GM19043 (cell line): ENCODE measurements at regions not wholly inside any gene's neighbourhood (a gene's known extent, or its start where the extent isn't known, plus 50 kb on each side); places are given as distances from the start of the nearest gene placed in this dataset.
"Not testable (repeated sequence)": the region's sequence is repeated elsewhere in the genome, so short reads cannot be mapped to it uniquely, and the experiment has no call there.

Experiments used
- ATAC-seq: cut with Tn5 transposase; IDR thresholded peaks from one replicate; pipeline ENCODE4 v1.9.1; 2021; ENCODE audit warnings: low read depth; ENCODE audit not compliant: unreplicated experiment

- no peak for ATAC-seq
These were observed 54.4 kb upstream of the BMP4 start for GRCh38 chr14:54010981-54011380.

GRCh38 chr14:54023027-54023426 is 66.4 kb upstream of the BMP4 start:
- no peak for ATAC-seq

DNA sequence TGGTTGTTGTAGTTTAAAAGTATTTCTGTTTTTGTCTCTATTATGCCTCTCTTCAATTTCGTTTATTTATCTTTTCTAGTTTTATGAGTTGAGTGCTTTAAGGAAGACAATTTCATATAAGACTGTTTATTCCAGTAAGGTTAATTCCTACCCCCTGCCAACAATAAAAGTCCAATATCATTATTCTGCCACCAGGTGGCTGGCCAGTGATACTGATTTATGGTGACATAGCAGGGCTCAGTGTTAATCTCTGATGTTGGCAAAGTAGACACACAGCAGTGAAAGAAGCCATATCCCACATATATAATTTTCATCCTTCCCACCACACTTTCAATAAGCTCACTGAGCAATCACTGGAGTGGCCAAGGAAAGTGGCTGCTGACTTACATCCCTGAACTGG is 69.0 kb upstream of the BMP4 start:
- no peak for ATAC-seq

GRCh38 chr14:54026671-54027070 is 70.0 kb upstream of the BMP4 start:
- no peak for ATAC-seq

- not testable (repeated sequence) for ATAC-seq
These were observed 74.4 kb upstream of the BMP4 start for GRCh38 chr14:54030996-54031395.

DNA sequence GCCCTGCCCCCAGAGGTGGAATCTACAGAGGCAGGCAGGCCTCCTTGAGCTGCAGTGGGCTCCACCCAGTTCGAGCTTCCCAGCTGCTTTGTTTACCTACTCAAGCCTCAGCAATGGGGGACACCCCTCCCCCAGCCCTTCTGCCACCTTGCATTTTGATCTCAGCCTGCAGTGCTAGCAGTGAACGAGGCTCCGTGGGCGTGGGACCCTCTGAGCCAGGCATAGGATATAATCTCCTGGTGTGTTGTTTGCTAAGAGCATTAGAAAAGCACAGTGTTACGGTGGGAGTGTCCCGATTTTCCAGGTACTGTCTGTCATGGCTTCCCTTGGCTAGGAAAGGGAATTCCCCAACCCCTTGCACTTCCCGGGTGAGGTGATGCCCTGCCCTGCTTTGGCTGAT is 76.7 kb upstream of the BMP4 start:
- ATAC-seq = not testable (repeated sequence)

- ATAC-seq = no peak
These were observed 82.1 kb upstream of the BMP4 start for GRCh38 chr14:54038724-54039123.

GRCh38 chr14:54039311-54039710 is 82.7 kb upstream of the BMP4 start:
- no peak for ATAC-seq

DNA sequence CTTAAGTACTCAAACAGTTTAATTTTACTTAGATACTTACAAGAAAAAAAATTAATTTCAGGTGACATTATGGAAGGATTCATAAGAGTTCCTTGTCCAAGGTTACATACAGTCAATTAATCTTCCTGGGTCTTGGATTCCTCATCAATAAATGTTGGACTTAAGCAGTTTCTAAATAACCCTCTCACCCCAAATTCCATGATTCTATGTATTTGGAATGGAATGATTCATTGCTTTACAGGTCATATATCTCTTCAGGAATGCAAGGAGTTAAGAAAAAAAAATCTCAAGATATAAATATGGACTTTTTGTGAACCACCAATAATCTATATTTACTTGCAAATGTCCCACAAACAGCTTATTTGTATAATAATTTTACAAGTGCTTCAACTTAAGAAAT is 84.2 kb upstream of the BMP4 start:
- ATAC-seq = no peak

DNA sequence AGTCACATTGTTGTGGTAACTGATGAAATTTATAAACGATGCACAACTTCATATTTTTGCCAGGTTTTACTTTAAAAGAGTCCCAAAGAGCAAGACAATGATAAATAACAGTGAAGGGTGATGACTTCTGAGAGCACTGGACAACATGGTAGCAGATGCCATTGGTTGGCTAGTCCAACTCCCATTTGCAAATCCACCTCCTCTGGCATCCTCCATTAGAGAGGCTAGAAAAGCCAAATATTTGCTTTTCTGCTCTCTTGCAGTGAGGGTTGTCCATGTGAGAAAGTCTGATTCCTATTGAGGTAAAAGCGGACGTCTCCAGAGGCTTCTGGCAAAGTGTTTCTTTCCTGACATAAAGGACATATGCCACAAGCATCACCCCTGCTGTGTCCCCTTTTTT is 89.6 kb upstream of the BMP4 start:
- ATAC-seq = no peak

DNA sequence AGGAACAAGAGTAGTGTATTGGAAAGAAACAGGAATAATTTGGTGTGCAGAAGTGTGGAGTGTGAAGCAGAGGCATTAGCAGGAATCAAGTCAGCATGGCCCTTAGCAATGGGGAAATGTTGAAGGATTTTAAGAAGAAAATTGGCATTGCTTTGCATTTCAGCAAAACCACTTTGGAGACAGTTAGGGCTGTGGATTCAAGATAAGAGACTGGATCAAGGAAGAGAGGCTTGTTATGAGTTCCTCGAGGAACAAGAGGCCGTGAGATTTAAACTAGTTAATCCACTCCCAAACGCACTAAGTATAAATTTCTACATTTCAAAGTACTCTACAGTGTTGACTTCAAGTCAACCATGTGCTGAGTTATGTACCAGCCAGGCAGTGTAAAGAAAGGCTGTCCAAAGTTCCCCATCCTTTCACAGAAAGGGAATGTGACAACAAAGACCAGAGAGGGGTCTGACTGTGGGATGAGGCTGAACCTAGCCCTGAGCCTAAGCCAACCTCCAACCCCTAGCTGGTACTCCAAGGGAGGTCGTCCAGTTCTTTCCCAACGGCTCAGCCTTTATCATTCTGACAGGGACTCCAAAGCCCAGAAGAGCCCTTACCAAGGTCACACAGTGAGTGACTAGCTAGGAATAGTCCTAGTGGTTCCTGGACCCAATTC is 91.2 kb upstream of the BMP4 start:
- ATAC-seq = no peak

DNA sequence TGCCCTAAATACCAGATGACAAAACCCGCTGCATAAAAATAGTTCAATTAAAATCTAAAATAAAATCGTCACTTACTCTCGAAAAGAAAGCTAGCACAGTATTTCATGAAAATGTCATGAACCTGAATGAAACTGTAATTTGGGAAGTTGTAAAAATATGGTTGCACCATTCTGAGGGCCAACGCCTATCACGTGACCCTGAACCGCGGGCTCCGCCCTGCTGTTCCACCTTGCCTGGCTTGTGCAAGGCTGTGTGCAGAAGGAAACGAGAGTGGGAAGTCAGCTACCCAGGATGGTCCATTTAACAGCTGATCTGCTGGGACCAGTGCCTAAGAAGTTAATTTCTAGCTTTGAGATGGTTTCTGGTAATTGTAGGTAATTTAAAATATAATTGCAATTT is 91.7 kb upstream of the BMP4 start:
- no peak for ATAC-seq

GRCh38 chr14:54048736-54049135 is 92.1 kb upstream of the BMP4 start:
- no peak for ATAC-seq

GRCh38 chr14:54050759-54051158 is 94.1 kb upstream of the BMP4 start:
- no peak for ATAC-seq

DNA sequence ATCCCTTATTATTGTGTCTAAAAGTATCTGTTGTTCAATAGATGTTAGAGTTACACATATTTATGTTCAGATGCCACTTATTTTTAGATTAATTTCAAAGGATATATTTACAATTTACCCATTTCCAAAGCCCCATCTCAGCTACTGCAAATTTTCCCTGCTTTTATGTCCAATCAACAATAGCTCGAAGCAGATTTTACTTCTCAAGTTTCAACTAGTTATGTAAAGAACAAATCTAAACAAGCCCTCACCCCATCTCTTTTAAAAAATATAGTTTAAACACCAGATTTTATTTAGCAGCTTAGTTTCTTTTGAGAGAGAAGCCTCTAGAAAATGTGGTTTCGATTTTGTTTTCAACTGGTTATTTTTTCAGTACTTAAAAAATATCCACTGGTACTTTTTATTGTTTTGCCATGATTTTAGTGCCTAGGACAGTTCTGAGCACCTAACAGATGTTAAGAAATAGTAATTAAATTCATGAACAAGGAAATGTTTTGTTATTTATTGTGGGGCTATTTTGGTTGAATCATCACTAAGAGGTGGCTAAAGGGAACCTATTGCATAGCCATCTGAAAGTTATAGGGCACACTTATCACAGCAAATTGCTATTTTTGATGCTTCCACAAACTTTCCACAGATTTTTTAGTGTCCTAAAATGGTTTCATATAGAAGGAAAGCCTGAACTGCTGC is 96.2 kb upstream of the BMP4 start:
- ATAC-seq = no peak

DNA sequence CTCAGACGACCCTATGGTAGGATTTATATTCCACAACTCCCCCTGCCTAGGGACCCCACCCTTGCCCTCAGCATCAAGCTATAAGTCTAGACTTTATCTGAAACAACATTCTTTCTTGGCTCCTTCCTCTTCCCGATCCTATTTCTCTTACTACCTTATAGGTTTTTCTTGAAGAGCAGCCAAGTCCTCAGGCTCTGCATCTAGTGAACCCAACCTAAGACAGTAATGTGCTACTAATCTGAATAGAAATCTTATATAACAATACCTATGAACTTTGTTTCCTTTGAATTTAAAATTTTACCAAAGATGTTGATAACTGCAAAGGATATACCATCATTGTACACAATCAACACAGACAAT is 96.7 kb upstream of the BMP4 start:
- no peak for ATAC-seq

GRCh38 chr14:54058505-54058904 is 101.9 kb upstream of the BMP4 start:
- no peak for ATAC-seq

DNA sequence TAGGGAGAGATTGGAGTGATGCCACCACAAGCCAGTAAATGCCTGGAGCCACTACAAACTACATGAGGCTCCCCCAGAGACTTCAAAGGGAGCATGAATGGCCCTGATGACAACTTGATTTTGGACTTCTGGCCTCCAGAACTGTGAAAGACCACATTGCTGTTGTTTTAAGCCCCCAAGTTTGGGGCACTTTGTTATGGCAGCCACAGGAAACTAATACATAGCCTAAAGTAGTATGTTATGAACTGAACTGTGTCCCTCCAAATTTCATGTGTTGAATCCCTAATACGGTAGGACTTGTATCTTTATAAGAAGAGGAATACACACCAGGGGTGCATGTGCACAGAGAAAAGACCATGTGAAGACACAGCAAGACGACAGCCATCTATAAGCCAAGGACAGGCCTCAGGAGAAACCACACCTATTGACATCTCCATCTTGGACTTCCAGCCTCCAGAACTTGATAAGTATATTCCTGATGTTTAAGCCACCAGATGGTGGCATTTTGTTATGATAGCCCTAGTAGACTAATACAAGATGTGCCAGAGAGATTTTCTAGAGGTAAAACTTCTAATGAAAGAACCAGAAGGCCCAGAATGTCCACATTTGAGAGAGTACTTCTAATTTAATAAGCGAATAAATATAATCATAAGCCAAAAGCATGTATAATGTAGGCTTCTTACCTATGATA is 127.1 kb upstream of the BMP4 start:
- no peak for ATAC-seq

- no peak for ATAC-seq
These were observed 128.7 kb upstream of the BMP4 start for GRCh38 chr14:54085232-54085761.

DNA sequence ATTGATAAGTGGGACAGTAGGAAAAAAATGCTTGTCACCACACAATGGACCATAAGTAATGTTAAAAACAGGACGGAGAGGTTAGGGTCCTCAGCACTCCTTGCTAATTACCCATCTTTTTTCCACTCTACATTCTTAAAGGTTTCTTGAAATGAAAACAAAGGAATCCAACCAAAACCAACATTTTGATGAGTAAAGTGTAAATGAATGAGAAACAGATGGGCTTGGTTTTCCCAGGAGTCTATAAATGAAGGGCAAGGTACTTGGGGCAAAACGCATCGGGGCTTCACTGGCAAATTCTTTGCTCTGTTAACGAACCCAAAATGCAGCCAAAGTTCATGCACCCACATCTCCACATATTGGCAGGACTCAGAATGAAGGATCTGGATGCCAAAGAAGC is 129.2 kb upstream of the BMP4 start:
- no peak for ATAC-seq

DNA sequence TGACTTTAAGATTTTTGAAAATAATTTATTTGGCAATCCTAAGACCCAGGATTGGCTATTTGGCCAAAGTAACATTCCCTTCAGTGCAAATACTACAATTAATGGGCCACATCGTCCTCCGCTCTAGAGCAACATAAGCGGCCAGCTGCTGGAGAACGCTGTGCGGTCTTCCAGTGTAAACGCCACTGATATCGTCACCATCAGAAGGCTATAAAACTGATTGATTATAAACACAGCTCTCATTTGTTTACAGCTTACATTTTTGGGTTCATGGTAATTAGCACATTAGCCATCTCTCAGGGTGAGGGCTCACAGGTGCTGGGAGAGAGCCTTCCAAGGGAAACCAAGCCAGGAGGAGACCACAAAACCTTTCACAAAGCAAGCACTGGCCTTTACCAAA is 130.1 kb upstream of the BMP4 start:
- ATAC-seq = no peak

- ATAC-seq = no peak
These were observed 130.8 kb upstream of the BMP4 start for GRCh38 chr14:54087376-54087775.
